IPS-NIHi11 (cell line): ENCODE measurements at regions not wholly inside any gene's neighbourhood (a gene's known extent, or its start where the extent isn't known, plus 50 kb on each side); places are given as distances from the start of the nearest gene placed in this dataset.
"Not testable (repeated sequence)": the region's sequence is repeated elsewhere in the genome, so short reads cannot be mapped to it uniquely, and the experiment has no call there.

Source experiments
- DNase-seq: peaks from one replicate; pipeline ENCODE4 v3.0.0; 2012; ENCODE audit warnings: mixed read lengths, low spot score

DNA sequence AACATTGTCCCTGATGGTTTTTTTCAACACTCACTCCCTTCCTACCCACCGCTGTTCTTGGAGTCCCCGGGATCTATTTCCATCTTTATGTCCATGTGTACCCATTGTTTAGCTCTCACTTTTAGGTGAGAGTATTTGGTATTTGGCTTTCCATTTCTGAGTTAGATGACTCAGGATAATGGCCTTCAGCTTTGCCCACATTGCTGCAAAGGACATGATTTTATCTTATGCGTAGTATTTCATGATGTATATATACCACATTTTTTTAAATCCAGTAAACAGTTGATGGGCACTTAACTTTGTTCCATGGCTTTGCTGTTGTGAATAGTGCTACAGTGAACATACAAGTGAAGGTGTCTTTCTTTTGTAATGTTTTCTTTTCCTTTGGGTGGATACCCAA is 123.5 kb upstream of the KITLG start:
- no peak for DNase-seq

GRCh38 chr12:88698471-88698870 is 118.2 kb upstream of the KITLG start:
- DNase-seq = no peak

- DNase-seq = no peak
Observed at GRCh38 chr12:88693837-88694445, 113.7 kb upstream of the KITLG start.

DNA sequence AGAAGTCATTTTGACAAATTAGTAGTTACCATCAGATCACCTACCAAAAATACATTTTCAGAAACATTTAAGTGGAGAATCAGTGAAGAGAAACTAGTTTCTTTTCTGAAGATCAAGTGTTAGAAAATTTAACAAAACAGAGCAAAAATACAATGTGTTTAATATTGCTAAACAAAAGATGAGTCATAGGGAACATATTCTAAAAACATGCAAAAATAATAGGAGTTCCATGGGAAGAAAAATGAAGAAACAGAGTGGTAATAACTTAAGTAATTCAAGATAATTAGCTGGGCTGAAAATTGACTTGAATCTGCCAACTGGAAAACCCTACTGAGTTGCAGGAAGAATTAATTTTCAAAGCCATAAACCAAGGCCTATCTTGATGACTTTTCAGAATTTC is 111.5 kb upstream of the KITLG start:
- no peak for DNase-seq

DNA sequence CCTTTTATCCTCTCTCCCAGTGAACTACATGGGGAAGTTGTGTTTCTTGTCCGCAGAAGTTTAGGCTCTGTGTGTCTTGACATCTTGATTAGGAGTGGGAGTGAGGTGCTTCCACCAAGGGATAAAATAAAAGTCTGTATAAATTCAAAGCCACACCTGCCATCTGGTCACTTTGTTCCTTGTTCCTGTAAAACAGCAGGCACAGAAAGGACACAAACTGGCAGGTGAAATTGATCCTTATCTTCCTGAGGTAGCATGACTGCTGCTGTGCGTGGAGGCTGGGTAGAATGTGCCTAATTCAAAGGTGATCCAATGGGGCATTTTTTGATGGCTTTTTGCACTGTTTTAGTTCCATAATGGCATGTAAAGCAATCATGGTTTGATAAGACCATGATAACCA is 104.3 kb upstream of the KITLG start:
- DNase-seq = no peak

- no peak for DNase-seq
Observed at GRCh38 chr12:88684170-88684569, 103.9 kb upstream of the KITLG start.

GRCh38 chr12:88683628-88684027 is 103.4 kb upstream of the KITLG start:
- DNase-seq = no peak

- DNase-seq = no peak
Observed at GRCh38 chr12:88681271-88681670, 101.0 kb upstream of the KITLG start.

- DNase-seq = no peak
Observed at GRCh38 chr12:88677464-88677863, 97.2 kb upstream of the KITLG start.

- not testable (repeated sequence) for DNase-seq
Observed at GRCh38 chr12:88667615-88668014, 87.3 kb upstream of the KITLG start.

DNA sequence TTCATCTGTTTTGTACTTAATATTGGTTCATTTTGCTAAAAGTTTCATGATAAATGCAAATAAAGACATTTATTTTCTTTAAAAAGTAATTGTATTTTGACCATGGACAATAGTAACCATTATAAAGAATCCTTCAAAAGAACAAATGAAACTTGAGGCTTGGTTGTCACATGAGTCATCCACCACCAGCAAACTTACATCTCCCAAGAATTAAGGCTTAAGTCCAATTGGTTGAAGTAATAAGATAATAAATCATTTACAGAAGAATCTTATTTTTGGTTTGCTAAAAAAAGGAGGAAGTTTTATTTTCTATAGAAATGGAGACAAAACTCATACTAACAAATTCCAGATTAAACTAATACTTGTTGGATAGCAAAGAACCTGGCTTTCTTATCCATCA is 84.8 kb upstream of the KITLG start:
- no peak for DNase-seq

DNA sequence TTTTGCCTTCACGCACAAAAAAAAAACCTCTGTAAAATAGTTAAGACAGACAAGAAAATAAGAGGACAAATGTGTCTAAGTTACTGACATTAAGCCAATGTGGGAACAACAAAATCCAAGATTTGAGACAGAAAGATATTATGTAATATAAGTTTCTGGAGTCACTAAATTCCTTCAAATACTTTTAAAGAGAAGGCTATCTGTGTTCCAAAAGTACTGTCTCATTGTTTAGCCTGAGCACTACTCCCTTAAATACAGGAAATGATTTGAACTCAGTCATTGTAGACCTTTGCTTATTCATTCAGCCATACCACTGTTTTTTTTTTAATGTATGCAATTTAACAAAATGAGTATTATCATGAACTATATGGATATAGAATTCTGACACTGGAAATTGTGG is 82.7 kb upstream of the KITLG start:
- DNase-seq = no peak

GRCh38 chr12:88662093-88662492 is 81.8 kb upstream of the KITLG start:
- no peak for DNase-seq

- no peak for DNase-seq
Observed at GRCh38 chr12:88658009-88658408, 77.7 kb upstream of the KITLG start.

GRCh38 chr12:88650715-88651114 is 70.4 kb upstream of the KITLG start:
- no peak for DNase-seq

- no peak for DNase-seq
Observed at GRCh38 chr12:88648625-88649024, 68.4 kb upstream of the KITLG start.

DNA sequence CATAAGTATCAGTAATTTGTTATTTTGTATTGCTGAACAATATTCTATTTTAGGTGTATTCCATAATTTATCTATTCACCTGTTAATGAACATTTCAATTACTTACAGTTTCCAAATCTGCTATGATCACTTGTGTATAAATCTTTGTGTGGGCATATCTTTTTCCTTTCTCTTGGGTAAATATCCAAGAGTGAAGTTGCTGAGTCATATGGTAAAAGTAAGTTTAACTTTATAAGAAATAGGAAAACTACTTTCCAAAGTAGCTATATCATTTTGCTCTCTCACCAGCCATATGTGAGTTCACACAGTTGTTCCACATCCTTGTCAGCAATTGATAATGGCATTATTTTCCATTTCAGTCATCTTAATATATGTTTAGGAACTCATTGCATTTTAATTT is 66.6 kb upstream of the KITLG start:
- DNase-seq = no peak

DNA sequence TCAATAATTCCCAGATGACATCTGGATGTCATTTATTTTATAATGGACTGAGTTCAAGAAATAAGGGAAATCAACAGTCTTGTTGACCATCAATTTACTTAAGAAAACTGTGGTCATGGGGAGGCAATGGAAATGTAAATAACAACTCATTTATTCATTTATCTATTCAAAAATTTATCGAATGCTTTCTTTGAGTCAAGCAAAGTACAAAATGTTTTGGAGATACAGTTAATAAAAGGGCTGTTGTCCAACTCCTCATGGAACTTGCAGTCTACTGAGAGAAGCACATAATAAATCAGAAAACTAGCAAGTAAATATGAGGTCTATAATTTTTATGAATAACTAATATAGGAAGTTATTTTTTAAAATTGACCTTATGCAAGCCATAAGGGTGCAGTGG is 65.5 kb upstream of the KITLG start:
- no peak for DNase-seq

GRCh38 chr12:88644946-88645702 is 64.9 kb upstream of the KITLG start:
- no peak for DNase-seq

DNA sequence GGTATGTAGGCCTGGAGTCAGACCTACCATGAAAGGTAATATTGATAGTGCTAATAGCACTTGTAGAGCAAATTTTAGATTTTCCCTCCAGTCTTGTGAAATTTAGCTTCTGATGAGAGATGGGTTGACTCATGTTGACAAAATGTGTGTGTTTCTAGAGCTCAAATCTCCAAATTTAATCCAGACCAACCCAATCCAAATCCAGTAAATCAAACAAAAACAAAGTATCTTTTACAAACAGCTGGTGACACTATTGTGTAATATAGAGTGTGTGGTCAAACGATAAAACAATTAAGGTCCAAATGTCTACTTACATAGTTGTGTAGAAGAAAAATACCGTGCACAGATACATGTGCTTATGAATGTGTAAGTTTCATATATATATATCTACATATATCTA is 63.4 kb upstream of the KITLG start:
- DNase-seq = no peak

GRCh38 chr12:88642675-88643431 is 62.6 kb upstream of the KITLG start:
- DNase-seq = no peak

- DNase-seq = no peak
Observed at GRCh38 chr12:88638966-88639760, 58.9 kb upstream of the KITLG start.
